GM12878 (cell line): ENCODE measurements at regions not wholly inside any gene's neighbourhood (a gene's known extent, or its start where the extent isn't known, plus 50 kb on each side); places are given as distances from the start of the nearest gene placed in this dataset.

Source experiments
- ATAC-seq: fragments of 200-7000 bp; cut with Tn5 transposase; 3 replicates; pipeline ENCODE4 v1.9.1; 2020; ENCODE audit warnings: mild to moderate bottlenecking, moderate library complexity
- BruUV-seq: library from RNA; stranded (reverse); fragments of 400-500 nt; replicated peaks from 2 replicates; lab custom pipeline; 2021; lab: Mats Ljungman, UMichigan
- CTCF ChIA-PET: fragments of 300-600 bp; sonication (Branson Sonifier 250); formaldehyde crosslinking; extraction: SDS; loops from one replicate; lab custom pipeline; 2021; ENCODE audit warnings: inconsistent platforms; lab: Yijun Ruan, JAX
- POLR2A ChIA-PET: fragments of 350-600 bp; formaldehyde crosslinking; extraction: SDS; loops from one replicate; lab custom pipeline; 2021; ENCODE audit warnings: inconsistent platforms; lab: Charles Lee
- RAD21 ChIA-PET: fragments of 300-600 bp; sonication (Branson Sonifier 250); formaldehyde crosslinking; loops from one replicate; lab custom pipeline; 2023; ENCODE audit warnings: antibody characterized with exemption; ENCODE audit not compliant: unreplicated experiment; lab: Charles Lee
- SMC1A ChIA-PET: fragments of 300-600 bp; sonication (Branson Sonifier 250); formaldehyde crosslinking; loops from one replicate; lab custom pipeline; 2023; ENCODE audit not compliant: unreplicated experiment, uncharacterized antibody; lab: Charles Lee
- DNase-seq: peaks from one replicate; pipeline ENCODE4 v3.0.0-alpha.2; 2011; ENCODE audit warnings: low read depth, low spot score
- FAIRE-seq: peaks from 3 replicates; lab custom pipeline; 2011; peaks lifted over from hg19 to GRCh38; lab: Jason Lieb, UNC
- H2AFZ ChIP-seq: 2 replicates; pipeline ENCODE4 v1.6.0; 2011; ENCODE audit warnings: low read depth, low read length, control low read depth; ENCODE audit not compliant: control insufficient read depth
- H3K27ac ChIP-seq: 2 replicates; pipeline ENCODE4 v1.5.1; 2011; ENCODE audit warnings: control low read depth; ENCODE audit not compliant: control insufficient read depth, insufficient read depth
- H3K27me3 ChIP-seq, 2 experiments: replicated peaks in 1 of 2; 2 replicates each; pipeline versions ENCODE4 v1.6.0 to v1.6.1; 2011; ENCODE audit warnings: low read length in 1 of 2; ENCODE audit not compliant: control insufficient read depth in 2 of 2, insufficient read depth in 2 of 2
- H3K36me3 ChIP-seq, 2 experiments: 2 replicates each; pipeline ENCODE4 v1.5.1; 2011; ENCODE audit warnings: low read length in 1 of 2; ENCODE audit not compliant: control insufficient read depth in 2 of 2, insufficient read depth in 2 of 2
- H3K4me1 ChIP-seq: 2 replicates; pipeline ENCODE4 v1.6.1; 2011; ENCODE audit warnings: mild to moderate bottlenecking, low read length, moderate library complexity, mixed read lengths; ENCODE audit not compliant: control insufficient read depth, insufficient read depth
- H3K4me2 ChIP-seq: 2 replicates; pipeline ENCODE4 v1.6.0; 2011; ENCODE audit warnings: control low read depth; ENCODE audit not compliant: control insufficient read depth, insufficient read depth
- H3K4me3 ChIP-seq: fragments of 200-600 bp; sonication (generic); 2 replicates; pipeline ENCODE4 v1.5.1; 2016
- H3K79me2 ChIP-seq: 2 replicates; pipeline ENCODE4 v1.6.0; 2011; ENCODE audit warnings: low read length; ENCODE audit not compliant: control insufficient read depth, insufficient read depth
- H3K9ac ChIP-seq: 2 replicates; pipeline ENCODE4 v1.8.0; 2011; ENCODE audit warnings: low read length, control low read depth, mixed read lengths; ENCODE audit not compliant: control insufficient read depth, insufficient read depth
- H3K9me3 ChIP-seq: replicated peaks from 3 replicates; pipeline ENCODE4 v1.5.1; 2011; ENCODE audit warnings: mild to moderate bottlenecking, low read length; ENCODE audit not compliant: control insufficient read depth, insufficient read depth
- H4K20me1 ChIP-seq: 2 replicates; pipeline ENCODE4 v1.6.0; 2011; ENCODE audit not compliant: control insufficient read depth, insufficient read depth
- BCL3 ChIP-seq: IDR thresholded peaks from 2 replicates; pipeline ENCODE4 v1.6.1; 2011; ENCODE audit warnings: borderline replicate concordance, low read depth, mild to moderate bottlenecking, moderate library complexity, low read length; ENCODE audit not compliant: insufficient read depth, poor library complexity, severe bottlenecking
- BMI1 ChIP-seq: fragments of 450-650 bp; IDR thresholded peaks from 2 replicates; pipeline ENCODE4 v1.6.1; 2016; ENCODE audit warnings: mild to moderate bottlenecking, moderate library complexity, borderline replicate concordance
- CBX5 ChIP-seq: sonication (generic); IDR thresholded peaks from 2 replicates; pipeline ENCODE4 v1.6.1; 2016; ENCODE audit warnings: low read depth, moderate library complexity, mild to moderate bottlenecking, inconsistent platforms
- CEBPB ChIP-seq, 2 experiments: fragments of 150-350 bp in 1 of 2; IDR thresholded peaks; 2 replicates each; pipeline ENCODE4 v1.6.1; 2012 to 2014; ENCODE audit warnings: low read depth in 2 of 2, low read length in 2 of 2, borderline replicate concordance in 1 of 2, inconsistent platforms in 1 of 2
- CHD1 ChIP-seq: IDR thresholded peaks from 2 replicates; pipeline ENCODE4 v1.6.1; 2012; ENCODE audit warnings: low read depth, low read length, improper control_type of control experiment
- E2F4 ChIP-seq: IDR thresholded peaks from 2 replicates; pipeline ENCODE4 v1.6.1; 2012; ENCODE audit warnings: low read depth, low read length, improper control_type of control experiment
- EGR1 ChIP-seq, 2 experiments: IDR thresholded peaks; 1 replicate in 1 of 2; 2 replicates in 1 of 2; pipeline ENCODE4 v1.6.1; 2011 to 2012; ENCODE audit warnings: low read depth in 2 of 2, low read length in 2 of 2, borderline replicate concordance in 1 of 2, mild to moderate bottlenecking in 1 of 2, moderate library complexity in 1 of 2
- ETV6 ChIP-seq, 2 experiments: fragments of 450-650 bp in 1 of 2; IDR thresholded peaks in 1 of 2; conservative IDR thresholded peaks in 1 of 2; 2 replicates each; pipeline ENCODE4 v1.6.1; 2014; ENCODE audit warnings: antibody characterized with exemption in 1 of 2, borderline replicate concordance in 1 of 2, low read depth in 1 of 2, mild to moderate bottlenecking in 1 of 2, moderate library complexity in 1 of 2
- EZH2 ChIP-seq: IDR thresholded peaks from 2 replicates; pipeline ENCODE4 v1.6.1; 2012; ENCODE audit warnings: low read depth, mild to moderate bottlenecking, control low read depth, inconsistent platforms, low read length, borderline replicate concordance; ENCODE audit not compliant: control insufficient read depth
- GABPA ChIP-seq: IDR thresholded peaks from 2 replicates; pipeline ENCODE4 v1.6.1; 2014; ENCODE audit warnings: antibody characterized with exemption, low read depth, mild to moderate bottlenecking, inconsistent platforms
- MXI1 ChIP-seq: fragments of 150-350 bp; IDR thresholded peaks from 2 replicates; pipeline ENCODE4 v1.6.1; 2011; ENCODE audit warnings: low read depth, mild to moderate bottlenecking, inconsistent platforms, low read length, improper control_type of control experiment
- ZNF24 ChIP-seq: fragments of 450-650 bp; IDR thresholded peaks from 2 replicates; pipeline ENCODE4 v1.6.1; 2017; ENCODE audit warnings: antibody characterized with exemption, mild to moderate bottlenecking
- WGBS: methylation state at CpG from one replicate; pipeline ENCODE4 v1.1.6; 2016; ENCODE audit warnings: low lambda C conversion rate; ENCODE audit not compliant: insufficient replicate concordance, insufficient coverage; ENCODE audit errors: missing lambda C conversion rate; 5-methylcytosine and 5-hydroxymethylcytosine counted together
- in situ Hi-C: fragments of 300-500 bp; cut with MboI; formaldehyde crosslinking; loops from 9 replicates; pipeline ENCODE4 v1.14.3; 2018; ENCODE audit warnings: mixed read lengths
- intact Hi-C: fragments of 100-400 bp; cut with micrococcal nuclease; formaldehyde crosslinking; loops from one replicate; pipeline ENCODE4 v1.14.2; 2022; ENCODE audit not compliant: unreplicated experiment
- TF ChIP-seq, protein P1 (sequence below), 3 experiments: IDR thresholded peaks in 2 of 3; conservative IDR thresholded peaks in 1 of 3; 2 replicates each; pipeline ENCODE4 v1.5.1; 2011; ENCODE audit warnings: low read depth in 3 of 3, low read length in 3 of 3, mild to moderate bottlenecking in 3 of 3, control low read depth in 2 of 3, moderate library complexity in 2 of 3, inconsistent platforms in 1 of 3, mixed read lengths in 1 of 3; ENCODE audit not compliant: control insufficient read depth in 2 of 3, insufficient read depth in 1 of 3; ENCODE audit errors: extremely low read depth in 1 of 3
- TF ChIP-seq, protein P2 (sequence below): fragments of 450-650 bp; IDR thresholded peaks from 2 replicates; pipeline ENCODE4 v1.6.1; 2016; ENCODE audit warnings: mild to moderate bottlenecking, moderate library complexity, borderline replicate concordance

- Histone ChIP-seq H3K4me1 (no peaks in the 10 kb centered on the region), H3K27ac (no peak overlapping the region), H3K4me3 (no peak overlapping the region), H2AFZ (no peak overlapping the region), H3K27me3 (no peaks in the 10 kb centered on the region), H3K9ac (no peak overlapping the region), H3K36me3 (no peaks in the 10 kb centered on the region), H4K20me1 (no peaks in the 10 kb centered on the region), H3K4me2 (no peak overlapping the region), H3K79me2 (no peaks in the 10 kb centered on the region), H3K9me3 (no peaks in the 10 kb centered on the region)
- no TSS peak for BruUV-seq
- SMC1A ChIA-PET: no interaction called here
- in situ Hi-C loops (no loop called here), intact Hi-C loops (no loop called here)
- CTCF ChIA-PET: no interaction called here
- no peak for ATAC-seq
- WGBS: 0% methylated on average over 1 of the region's 1 CpG
- FAIRE-seq: no peak
- DNase-seq: no peak
- POLR2A ChIA-PET: no interaction called here
- RAD21 ChIA-PET: no interaction called here
- TF ChIP-seq ETV6 (conservative IDR thresholded peaks at IDR 0.05 in 1 of 2, IDR thresholded peaks at IDR 0.05 in 1 of 2; ENCODE audit: borderline replicate concordance in 1 of 2, low read depth in 1 of 2) (no peak), CEBPB (IDR thresholded peaks at IDR 0.05; ENCODE audit: borderline replicate concordance in 1 of 2, low read depth in 2 of 2, low read length in 2 of 2) (no peak), EGR1 (IDR thresholded peaks at IDR 0.05; ENCODE audit: borderline replicate concordance in 1 of 2, low read depth in 2 of 2, low read length in 2 of 2) (no peak), E2F4 (no peak), BCL3 (no peak), CHD1 (no peak), MXI1 (no peak), GABPA (no peak), BMI1 (no peak), CBX5 (no peak), ZNF24 (no peak), EZH2 (no peak)
- TF ChIP-seq, protein P1, sequence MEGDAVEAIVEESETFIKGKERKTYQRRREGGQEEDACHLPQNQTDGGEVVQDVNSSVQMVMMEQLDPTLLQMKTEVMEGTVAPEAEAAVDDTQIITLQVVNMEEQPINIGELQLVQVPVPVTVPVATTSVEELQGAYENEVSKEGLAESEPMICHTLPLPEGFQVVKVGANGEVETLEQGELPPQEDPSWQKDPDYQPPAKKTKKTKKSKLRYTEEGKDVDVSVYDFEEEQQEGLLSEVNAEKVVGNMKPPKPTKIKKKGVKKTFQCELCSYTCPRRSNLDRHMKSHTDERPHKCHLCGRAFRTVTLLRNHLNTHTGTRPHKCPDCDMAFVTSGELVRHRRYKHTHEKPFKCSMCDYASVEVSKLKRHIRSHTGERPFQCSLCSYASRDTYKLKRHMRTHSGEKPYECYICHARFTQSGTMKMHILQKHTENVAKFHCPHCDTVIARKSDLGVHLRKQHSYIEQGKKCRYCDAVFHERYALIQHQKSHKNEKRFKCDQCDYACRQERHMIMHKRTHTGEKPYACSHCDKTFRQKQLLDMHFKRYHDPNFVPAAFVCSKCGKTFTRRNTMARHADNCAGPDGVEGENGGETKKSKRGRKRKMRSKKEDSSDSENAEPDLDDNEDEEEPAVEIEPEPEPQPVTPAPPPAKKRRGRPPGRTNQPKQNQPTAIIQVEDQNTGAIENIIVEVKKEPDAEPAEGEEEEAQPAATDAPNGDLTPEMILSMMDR (IDR thresholded peaks at IDR 0.05 in 2 of 3, conservative IDR thresholded peaks at IDR 0.05 in 1 of 3; ENCODE audit: control insufficient read depth in 2 of 3, extremely low read depth in 1 of 3, insufficient read depth in 1 of 3, low read depth in 3 of 3, low read length in 3 of 3): no peak
- TF ChIP-seq, protein P2, sequence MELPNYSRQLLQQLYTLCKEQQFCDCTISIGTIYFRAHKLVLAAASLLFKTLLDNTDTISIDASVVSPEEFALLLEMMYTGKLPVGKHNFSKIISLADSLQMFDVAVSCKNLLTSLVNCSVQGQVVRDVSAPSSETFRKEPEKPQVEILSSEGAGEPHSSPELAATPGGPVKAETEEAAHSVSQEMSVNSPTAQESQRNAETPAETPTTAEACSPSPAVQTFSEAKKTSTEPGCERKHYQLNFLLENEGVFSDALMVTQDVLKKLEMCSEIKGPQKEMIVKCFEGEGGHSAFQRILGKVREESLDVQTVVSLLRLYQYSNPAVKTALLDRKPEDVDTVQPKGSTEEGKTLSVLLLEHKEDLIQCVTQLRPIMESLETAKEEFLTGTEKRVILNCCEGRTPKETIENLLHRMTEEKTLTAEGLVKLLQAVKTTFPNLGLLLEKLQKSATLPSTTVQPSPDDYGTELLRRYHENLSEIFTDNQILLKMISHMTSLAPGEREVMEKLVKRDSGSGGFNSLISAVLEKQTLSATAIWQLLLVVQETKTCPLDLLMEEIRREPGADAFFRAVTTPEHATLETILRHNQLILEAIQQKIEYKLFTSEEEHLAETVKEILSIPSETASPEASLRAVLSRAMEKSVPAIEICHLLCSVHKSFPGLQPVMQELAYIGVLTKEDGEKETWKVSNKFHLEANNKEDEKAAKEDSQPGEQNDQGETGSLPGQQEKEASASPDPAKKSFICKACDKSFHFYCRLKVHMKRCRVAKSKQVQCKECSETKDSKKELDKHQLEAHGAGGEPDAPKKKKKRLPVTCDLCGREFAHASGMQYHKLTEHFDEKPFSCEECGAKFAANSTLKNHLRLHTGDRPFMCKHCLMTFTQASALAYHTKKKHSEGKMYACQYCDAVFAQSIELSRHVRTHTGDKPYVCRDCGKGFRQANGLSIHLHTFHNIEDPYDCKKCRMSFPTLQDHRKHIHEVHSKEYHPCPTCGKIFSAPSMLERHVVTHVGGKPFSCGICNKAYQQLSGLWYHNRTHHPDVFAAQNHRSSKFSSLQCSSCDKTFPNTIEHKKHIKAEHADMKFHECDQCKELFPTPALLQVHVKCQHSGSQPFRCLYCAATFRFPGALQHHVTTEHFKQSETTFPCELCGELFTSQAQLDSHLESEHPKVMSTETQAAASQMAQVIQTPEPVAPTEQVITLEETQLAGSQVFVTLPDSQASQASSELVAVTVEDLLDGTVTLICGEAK: no peak
Measured at GRCh38 chr18:71837547-71837946, 706.6 kb downstream of the CBLN2 start.
